Stimulated activated CD8-positive, alpha-beta memory T cell treated with anti-CD3 and anti-CD28 coated beads, Interleukin-15, amount 100 ng/mL, for 48 hours (primary cell): ENCODE measurements at regions not wholly inside any gene's neighbourhood (a gene's known extent, or its start where the extent isn't known, plus 50 kb on each side); places are given as distances from the start of the nearest gene placed in this dataset.

Source experiments
- DNase-seq, 2 donors: peaks; one replicate each; pipeline ENCODE4 v3.0.0-alpha.2; 2020; ENCODE audit warnings: low read depth in 2 of 2

DNA sequence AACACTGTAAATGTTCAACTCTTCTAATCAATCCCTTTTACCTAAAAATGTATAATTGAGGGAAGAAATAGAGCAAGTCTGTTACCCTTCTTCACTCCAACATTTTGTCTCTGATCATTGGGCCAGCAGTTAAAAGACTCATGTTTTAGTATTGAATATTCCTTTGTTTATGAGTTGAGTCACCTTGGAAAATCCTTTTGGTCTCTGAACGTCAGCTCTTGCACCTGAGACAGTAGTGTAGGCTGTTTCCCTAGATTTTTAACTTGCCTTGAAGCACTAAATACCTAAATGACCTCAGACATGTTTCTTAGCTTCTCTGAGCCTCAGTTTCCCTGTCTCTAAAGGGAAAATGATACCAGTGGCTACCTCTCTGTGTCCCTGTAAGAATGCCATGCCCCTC, 184.2 kb downstream of the RFC3 start:
- DNase-seq, result no peak

DNA sequence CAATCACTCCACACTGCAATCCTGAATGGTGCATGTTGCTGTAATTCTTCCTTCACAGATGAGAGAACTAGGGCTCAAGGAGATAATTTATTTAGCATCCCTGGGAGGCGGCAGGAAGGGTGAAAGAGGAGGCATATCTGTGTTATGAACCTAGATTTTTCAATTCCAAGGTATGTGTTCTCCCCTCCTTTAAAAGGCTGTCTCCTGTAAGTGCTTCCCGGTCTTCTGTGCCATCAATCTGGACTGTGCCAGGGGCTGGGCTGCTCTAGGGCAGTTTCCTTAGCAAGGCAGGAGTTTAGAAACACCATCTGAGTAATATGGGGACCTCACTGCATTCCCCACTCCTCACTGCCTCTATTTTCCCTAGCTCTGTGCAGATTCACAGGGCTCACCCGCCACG, 185.0 kb downstream of the RFC3 start:
- DNase-seq, result no peak

DNA sequence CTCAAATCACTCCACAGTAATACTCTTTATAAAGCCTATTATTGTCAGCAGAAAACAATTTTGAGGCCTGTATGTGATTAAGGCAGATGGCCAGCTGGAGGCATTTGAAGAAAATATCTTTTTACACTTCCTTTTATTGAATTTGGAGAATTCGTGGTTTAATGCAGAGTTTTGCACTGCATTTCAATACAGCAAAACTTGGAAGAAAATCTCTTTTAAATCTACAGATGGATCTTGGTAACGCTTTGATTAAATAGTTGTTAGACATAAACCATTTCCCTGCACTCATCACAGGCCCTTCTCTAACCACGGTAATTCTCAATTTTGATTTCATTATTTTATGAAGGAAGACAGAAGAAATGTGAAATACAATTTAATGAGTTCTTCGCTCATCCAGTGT, 185.7 kb downstream of the RFC3 start:
- DNase-seq, result no peak

DNA sequence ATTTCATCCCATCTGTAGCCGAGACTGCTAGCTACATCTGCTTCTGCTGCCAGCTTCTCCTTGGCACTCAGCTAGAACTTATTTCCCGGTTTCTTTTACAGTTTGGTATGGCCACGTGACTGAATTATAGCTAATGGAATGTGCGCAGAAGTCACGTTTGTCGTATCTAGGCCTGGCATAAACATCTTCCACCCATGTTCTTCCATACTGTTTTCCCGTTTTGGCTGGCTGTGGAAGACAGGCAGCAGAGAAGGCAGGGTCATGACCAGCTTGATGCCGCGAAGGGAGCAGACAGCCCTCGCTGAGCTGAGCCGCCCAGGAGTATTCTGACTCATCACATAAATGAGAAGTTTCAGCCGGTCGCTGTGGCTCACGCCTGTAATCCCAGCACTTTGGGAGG, 186.7 kb downstream of the RFC3 start:
- no peak for DNase-seq

DNA sequence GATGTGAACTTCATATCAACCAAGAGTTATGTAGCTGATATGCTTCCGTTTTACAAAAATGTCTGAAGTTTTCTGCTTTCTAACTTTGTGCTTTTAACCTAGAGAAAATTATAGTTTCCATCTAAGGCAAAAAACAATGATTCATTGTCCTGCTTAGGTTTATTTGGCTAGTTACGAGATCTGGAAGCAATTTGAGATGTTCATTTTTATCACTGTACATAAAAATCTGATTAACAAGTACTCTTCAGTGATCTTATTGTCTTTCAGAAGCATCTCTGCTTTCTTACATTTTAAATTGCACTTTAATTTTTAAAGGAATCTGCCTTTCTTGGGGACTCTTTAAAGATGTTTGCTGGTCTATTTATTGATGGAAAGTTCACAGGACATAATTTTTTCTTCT, 188.1 kb downstream of the RFC3 start:
- DNase-seq, result no peak

DNA sequence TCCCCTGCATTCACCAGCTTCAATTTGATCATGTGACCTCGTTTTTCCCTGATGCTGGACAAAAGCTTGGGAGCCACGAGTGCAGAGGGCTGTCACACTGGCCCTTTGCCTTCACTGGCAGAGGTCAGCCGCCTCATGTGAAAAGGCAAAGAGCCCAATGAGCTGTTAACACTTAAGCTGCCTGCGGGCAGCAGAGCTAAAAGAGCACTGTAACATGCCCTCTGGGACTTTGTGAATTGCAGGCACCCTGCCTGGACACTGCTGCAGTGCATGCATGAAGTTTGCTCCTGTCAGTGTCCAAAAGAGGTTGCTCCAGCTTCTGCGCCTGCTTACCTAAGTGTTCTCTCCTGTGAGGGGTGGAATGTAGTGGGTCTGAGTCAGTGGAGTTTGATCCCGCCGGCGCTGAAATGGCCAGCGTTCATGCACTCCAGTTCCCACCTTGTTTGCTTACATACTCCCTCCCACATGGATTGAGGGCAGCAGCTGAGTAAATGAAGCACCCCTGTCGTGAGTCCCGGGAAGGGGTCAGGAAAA, 193.7 kb downstream of the RFC3 start:
- no peak for DNase-seq

DNA sequence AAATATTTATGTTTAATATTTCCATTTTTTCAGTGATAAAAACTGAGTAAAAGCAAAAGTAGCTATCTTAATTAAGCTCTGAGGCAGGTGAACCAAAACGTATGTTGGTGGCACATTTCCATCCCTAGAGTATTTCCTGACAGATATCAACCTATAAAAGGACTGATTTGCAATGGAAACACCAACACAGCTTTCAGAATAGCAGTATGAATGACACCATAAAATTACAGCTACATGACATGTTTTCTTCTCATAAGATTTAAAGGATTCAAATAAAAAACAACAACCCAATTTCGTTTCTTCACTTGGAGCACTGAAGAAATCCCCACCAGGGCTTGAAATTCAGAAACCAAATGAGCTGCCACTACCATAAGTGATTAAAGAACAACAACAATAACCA, 194.4 kb downstream of the RFC3 start:
- no peak for DNase-seq

DNA sequence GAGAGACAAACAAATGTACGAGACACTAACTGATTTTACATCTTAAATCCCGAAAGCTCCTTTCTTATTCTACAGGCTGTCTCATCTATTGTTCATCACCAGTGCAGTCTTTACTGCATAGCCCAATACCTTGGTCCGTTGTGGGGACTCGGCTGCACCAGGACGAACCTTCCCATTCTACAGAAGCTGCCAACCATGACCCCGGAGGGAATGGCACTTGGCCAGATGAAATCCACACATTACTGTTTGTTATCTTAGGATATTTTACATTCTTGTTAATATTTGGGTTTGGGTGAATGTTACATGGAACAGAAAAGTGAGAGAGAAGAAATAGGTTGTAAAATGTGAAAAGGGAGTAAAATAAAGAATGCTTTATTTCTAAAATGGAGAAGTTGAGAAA, 195.1 kb downstream of the RFC3 start:
- DNase-seq, result no peak

DNA sequence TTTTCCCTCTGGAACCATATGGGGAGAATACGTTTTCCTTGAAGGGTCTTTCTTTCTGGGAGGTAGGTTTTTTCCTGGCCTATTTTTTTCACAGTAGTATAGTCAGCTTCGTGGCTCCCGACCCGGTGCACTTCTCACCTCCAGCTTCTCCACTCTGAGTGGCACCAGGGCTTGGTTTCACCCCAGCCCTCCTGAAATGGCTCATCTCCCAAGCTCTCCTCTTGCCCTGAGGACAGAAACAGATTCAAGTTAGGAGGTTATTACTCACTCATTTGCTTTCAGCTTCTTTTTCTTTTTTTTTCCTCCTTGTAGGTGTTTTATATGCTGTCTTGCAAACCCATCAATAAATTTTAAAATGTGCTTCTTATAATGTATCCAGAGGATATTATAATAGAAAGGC, 199.3 kb downstream of the RFC3 start:
- DNase-seq, result no peak

DNA sequence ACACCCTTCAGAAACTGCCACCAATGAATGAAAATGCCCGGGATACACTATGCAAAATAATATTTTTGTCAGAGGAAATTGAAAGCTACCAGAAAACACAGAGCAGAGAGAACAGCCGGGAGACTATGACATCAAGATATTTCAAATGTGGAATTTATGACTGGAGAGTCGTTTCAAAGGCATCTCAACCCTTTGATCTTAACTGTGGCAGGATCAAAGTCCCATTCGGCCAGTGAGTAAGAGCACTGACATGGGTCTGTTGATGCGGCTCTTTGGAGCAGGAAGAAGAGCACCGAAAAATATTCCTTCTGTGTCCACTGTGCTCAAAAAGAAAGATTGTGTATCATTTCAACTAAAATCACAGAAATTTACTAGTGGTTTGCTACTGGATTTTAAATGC, 201.9 kb downstream of the RFC3 start:
- no peak for DNase-seq

DNA sequence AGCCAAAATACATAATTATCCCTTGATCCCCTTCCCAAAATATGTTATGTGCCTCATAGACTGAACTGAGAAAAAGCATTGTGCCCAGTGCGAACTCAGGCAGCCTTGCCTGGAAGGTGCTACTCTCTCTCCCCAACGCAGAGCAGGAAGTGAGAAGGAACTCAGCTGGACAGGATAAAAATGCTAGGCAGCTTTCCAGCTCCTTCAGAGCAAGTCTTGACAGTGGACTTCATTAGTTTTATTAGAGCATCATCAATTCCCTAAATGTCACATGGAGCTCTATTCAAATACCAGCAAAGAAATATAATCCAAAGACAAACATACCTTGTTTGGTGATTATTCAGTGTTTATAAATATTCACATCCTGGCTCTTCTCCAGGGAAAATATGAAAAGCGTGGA, 202.4 kb downstream of the RFC3 start:
- DNase-seq, result no peak

DNA sequence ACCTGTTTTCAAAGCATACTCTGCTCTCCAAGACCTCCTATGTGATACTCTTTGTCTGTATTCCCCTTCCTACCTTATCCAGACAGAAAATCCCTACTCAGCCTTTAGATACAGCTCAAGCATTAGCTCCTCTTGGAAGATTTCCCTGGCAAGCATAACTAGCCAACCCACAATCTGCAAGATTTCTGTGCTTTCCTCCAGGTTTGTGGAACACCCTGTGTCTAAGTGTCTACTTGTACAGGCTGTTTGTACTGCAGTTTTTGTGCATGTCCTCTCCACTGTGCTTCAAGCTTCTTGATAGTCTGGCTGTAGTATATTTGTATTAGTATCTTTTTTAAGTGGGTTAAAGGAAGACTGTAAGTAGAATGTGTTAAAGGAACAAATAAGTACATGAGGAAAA, 203.7 kb downstream of the RFC3 start:
- DNase-seq, result no peak

DNA sequence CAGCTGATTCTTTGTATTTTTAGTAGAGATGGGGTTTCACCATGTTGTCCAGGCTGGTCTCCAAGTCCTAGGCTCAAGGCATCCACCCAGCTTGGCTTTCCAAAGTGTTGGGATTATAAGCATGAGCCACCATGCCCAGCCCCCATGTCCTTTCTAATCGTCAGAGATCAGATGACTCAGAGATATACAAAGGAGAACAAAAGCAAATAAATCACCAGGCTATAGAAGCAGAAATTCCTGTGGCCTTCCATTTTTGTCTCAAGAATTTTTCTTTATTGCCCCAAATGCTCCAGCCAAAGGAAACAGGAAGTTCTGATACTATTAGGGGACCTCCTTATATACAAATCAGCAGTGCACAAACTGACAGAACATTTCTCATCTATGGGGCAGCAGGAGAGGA, 207.8 kb downstream of the RFC3 start:
- DNase-seq, result no peak

DNA sequence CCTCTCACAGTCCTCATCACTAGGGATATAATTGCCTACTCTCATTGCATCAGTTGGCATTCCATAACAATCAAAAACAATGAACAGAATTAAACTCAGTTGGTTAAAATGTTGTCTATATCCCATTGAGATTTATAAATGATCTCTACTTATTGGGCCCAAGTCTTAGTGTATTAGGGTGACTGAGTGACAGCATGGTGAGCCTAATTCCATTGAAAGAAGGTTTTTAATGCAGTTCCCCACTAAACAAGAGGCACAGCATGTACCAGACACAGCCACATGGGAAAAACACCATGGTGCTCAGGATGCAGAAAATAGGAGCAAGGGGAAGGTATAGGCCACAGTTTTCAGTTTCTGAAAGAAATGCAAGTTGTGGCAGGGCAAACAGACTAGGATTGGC, 208.4 kb downstream of the RFC3 start:
- DNase-seq, result no peak

DNA sequence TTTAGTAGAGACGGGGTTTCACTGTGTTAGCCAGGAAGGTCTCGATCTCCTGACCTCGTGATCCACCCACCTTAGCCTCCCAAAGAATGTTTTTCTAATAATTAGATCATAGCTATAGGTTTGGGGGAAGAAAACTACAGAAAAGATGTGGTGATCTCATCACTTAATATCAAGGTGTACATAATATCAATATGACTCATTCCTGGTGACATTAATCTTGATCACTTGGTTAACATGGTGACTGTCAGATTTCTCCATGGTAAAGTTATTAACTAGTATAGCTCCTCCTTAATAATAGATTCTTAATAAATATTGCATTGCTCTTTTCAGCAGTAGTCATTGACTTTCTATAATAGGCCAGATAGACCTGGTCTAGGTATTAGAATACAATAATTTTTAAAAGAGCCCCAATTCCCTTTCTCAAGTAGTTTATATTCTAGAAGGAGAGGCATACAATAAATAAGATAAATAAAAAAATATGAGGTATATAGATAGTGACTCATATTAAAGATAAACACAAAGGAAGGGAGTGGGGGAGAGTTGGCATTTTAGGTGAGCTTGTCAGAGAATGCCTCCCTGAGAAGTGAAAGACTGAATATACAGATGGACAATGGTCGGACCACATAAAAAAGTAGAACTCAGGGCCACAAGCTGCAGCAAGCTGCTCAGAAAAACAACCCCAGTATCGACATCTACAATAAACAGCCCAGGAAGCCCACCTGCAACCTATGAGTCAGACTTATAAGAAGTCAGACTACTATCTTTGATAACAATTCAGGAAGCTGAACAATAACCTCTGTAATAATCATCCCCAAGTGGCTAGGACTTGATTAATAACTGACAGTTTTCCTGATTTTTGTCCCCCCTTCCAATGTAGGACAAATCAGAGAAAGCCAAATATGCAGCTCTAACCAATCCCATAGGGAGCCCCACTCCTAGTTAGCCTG, 210.8 kb downstream of the RFC3 start:
- DNase-seq, result no peak

DNA sequence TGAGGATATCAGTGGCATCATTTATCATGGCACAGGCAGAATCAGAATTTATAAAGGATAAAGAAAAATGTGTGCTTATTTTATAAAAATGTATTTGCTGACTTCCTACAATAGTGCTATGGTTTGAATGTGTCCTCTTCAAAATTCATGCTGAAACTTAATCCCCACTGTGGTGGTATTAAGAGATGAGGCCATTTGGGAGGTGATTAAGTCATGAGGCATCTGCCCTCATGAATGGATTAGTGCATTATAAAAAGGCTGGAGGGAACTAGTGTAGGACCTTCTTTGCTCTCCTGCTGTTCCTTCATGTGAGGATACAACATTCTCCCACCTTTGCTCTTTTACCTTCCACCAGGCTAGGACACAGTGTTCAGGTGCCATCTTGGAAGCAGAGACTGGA, 212.8 kb downstream of the RFC3 start:
- DNase-seq, result no peak

DNA sequence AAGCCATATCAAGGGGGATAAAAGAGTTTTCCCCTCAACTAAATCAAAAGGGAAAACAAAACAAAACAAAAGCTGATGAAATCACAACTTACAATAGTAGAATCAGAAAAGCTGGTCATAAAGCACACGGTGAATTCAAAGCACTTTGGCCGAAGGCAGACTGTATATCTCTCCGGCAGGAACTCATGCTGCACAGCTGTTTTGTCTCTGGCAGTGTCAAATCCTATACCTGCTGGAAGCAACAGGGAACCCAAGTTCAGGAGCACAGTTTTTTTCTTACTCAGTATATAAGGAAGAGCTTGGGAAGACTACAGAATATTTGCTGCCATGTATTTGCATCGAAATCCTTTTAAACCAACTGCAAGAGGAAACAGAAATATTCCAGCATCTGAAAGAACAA, 213.7 kb downstream of the RFC3 start:
- no peak for DNase-seq

DNA sequence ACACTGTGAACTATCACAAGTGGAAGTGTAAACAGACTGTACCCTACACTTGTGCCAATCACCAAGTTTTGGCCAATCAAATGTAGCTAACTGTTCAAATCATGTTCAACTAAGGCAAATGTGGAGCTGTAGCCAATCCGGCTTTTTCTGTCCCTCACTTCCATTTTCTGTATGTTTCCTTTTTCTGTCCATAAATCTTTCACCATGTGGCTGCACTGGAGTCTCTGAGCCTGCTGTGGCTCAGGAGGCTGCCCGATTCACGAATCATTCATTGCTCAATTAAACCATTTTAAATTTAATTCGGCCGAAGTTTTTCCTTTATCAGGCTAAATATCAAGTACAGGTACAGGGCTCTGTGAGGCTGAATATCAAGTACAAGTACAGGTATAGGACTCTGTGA, 216.5 kb downstream of the RFC3 start:
- DNase-seq, result no peak

DNA sequence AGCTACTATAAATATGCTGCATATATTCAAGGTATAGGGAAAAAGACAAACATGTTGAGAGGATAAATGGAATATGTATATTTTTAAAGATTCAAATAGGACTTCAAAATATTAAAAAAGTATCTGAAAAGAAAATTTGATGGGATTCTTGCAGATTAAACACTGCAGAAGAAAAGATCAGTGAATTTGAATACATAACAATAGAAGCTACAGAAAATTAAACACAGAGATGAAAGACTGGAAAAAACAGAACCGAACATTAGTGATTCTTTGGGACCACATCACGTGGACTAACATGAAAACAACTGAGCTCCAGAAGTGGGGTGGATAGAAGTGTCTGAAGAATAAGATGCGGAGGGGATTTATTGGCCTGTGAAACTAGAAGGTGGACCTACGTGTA, 217.2 kb downstream of the RFC3 start:
- DNase-seq, result no peak

DNA sequence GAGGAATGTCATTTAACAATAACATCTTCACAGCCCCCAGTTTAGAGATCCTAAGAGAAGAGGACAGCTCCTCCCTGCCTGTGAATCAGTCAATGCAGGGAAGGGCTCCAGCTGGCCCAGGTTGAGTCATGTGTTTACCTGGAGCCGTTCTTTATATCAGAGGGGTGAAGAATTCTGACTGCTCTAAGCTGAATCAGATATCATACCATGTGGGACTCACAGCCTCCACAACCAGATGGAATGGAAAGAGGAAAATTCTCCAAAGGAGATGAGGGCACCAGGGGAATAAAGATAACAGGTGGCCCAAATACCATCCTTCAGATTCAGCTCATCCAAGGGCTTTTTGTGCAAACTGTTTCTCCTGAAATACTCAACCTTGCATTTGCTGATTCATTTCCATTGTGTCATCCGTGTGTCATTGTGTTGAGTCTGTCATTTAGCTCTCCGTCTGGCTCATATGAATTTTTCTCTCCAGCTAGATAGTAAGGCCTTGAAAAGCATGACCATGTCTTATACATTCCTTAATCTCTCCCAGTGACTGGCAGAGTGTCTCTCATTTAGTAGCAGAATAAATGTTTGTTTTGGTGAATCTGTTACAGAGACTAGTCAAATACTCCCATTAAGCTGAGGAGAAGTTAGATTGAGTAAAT, 217.9 kb downstream of the RFC3 start:
- DNase-seq, result no peak

DNA sequence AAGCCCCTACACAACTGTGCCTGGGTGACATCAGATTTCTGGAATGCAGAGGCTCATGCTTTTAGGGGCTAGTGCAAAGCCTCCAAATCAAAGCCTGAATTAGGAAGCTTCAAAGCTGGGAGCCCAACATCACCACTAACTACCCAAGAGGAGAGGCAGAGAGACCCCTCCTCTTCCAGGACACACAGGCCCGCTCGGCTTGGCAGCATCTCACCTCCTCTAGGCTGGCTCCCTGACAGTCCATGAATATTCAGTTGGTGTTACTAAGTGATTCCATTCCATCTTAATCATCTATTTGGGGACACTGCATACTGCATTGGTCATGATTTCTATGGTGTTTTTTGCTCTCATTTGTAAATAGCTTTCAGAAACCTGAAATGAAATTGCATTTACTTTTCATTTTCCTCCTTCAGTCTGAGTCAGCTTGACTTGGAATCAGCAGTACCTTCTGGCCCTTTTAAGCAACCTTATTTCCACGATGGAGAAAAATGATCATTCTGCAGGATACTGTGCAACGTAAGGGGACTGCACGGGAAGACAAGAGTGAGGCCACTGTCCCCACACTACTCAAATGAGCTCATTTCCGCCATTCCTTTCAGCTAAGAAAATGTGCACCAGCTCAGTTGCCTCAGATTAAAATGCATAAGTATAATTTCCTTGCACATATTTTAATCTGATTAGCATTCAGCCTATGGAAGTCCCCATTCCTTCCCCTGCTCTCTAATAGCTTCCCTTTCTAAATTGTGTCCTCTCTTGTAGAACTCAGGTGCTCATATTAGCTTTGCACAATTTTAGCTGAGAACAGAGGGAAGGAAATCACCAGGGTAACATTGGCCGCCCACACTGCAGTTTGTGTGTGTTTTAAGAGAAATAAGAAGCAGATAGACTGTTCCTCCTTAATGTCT, 219.9 kb downstream of the RFC3 start:
- no peak for DNase-seq

DNA sequence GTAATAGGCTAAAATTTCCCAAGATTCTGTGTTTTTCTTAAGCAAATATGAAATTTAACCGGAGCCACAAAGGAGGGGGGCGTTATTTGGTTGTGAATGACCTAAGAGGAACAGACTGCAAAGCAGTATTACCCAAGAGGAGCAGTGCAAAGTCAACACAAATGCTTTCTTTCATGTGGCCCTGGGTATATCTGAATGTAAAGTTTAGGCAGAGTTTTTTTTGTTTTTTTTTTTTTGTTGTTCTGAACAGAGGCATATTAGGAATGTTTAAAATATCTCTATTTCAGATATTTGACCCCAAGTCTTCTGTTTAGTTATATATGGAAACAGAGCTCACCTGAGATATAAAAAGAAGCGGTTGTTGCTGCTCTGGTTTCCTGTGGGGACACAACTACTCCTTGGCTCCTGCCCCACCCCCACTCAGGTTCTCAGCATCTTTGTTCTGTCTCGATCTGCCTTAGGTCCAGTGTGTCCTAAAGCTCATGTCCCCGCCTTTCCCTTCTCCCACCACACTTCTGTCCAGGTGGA, 220.7 kb downstream of the RFC3 start:
- DNase-seq, result no peak
